HEK293T (cell line): ENCODE measurements at regions not wholly inside any gene's neighbourhood (a gene's known extent, or its start where the extent isn't known, plus 50 kb on each side); places are given as distances from the start of the nearest gene placed in this dataset.

ENCODE experiments used
- CTCF ChIA-PET: fragments of 350-600 bp; formaldehyde crosslinking; extraction: SDS; loops from one replicate; lab custom pipeline; 2021; ENCODE audit warnings: antibody characterized with exemption, inconsistent platforms; lab: Yijun Ruan, JAX
- POLR2A ChIA-PET: fragments of 350-600 bp; formaldehyde crosslinking; extraction: SDS; loops from one replicate; lab custom pipeline; 2020; ENCODE audit warnings: antibody characterized with exemption, inconsistent platforms; lab: Yijun Ruan, JAX
- DNase-seq: peaks from one replicate; pipeline ENCODE4 v3.0.0; 2012; ENCODE audit warnings: mixed read lengths; ENCODE audit errors: extremely low spot score
- ARNT ChIP-seq: fragments of 450-650 bp; IDR thresholded peaks from 2 replicates; pipeline ENCODE4 v1.6.1; 2017; ENCODE audit warnings: mild to moderate bottlenecking
- BHLHE40 ChIP-seq: fragments of 450-650 bp; IDR thresholded peaks from 2 replicates; pipeline ENCODE4 v1.6.1; 2016; ENCODE audit warnings: mild to moderate bottlenecking, moderate library complexity, borderline replicate concordance
- CTBP1 ChIP-seq: fragments of 450-650 bp; IDR thresholded peaks from 2 replicates; pipeline ENCODE4 v1.6.1; 2016; ENCODE audit warnings: borderline replicate concordance
- ELF4 ChIP-seq: fragments of 450-650 bp; IDR thresholded peaks from 2 replicates; pipeline ENCODE4 v1.6.1; 2017; ENCODE audit warnings: antibody characterized with exemption
- FOXA1 ChIP-seq: fragments of 450-650 bp; IDR thresholded peaks from 2 replicates; pipeline ENCODE4 v1.6.1; 2016; ENCODE audit warnings: mild to moderate bottlenecking
- FOXK2 ChIP-seq: fragments of 450-650 bp; IDR thresholded peaks from 2 replicates; pipeline ENCODE4 v1.6.1; 2016; ENCODE audit warnings: mild to moderate bottlenecking
- FOXM1 ChIP-seq: fragments of 450-650 bp; IDR thresholded peaks from 2 replicates; pipeline ENCODE4 v1.6.1; 2017; ENCODE audit warnings: mild to moderate bottlenecking, borderline replicate concordance
- HDGF ChIP-seq: fragments of 450-650 bp; IDR thresholded peaks from 2 replicates; pipeline ENCODE4 v1.6.1; 2017; ENCODE audit warnings: antibody characterized with exemption, borderline replicate concordance
- L3MBTL2 ChIP-seq: fragments of 450-650 bp; conservative IDR thresholded peaks from 2 replicates; pipeline ENCODE4 v1.6.1; 2016; ENCODE audit warnings: mild to moderate bottlenecking
- LEF1 ChIP-seq: fragments of 450-650 bp; IDR thresholded peaks from 2 replicates; pipeline ENCODE4 v1.6.1; 2017; ENCODE audit warnings: mild to moderate bottlenecking, borderline replicate concordance
- NFRKB ChIP-seq: fragments of 450-650 bp; IDR thresholded peaks from 2 replicates; pipeline ENCODE4 v1.6.1; 2016; ENCODE audit warnings: mild to moderate bottlenecking, moderate library complexity
- PKNOX1 ChIP-seq: fragments of 450-650 bp; IDR thresholded peaks from 2 replicates; pipeline ENCODE4 v1.6.1; 2016
- SP1 ChIP-seq: fragments of 450-650 bp; IDR thresholded peaks from 2 replicates; pipeline ENCODE4 v1.6.1; 2017
- SUZ12 ChIP-seq: fragments of 450-650 bp; IDR thresholded peaks from 2 replicates; pipeline ENCODE4 v1.6.1; 2016; ENCODE audit warnings: mild to moderate bottlenecking
- TARDBP ChIP-seq: fragments of 450-650 bp; IDR thresholded peaks from 2 replicates; pipeline ENCODE4 v1.6.1; 2016
- ZNF384 ChIP-seq: fragments of 450-650 bp; IDR thresholded peaks from 2 replicates; pipeline ENCODE4 v1.6.1; 2016

- CTCF ChIA-PET, result no interaction called here
- TF ChIP-seq BHLHE40 (no peak), L3MBTL2 (no peak), FOXM1 (no peak), TARDBP (no peak), NFRKB (no peak), FOXK2 (no peak), HDGF (no peak), ELF4 (no peak), LEF1 (no peak), ARNT (no peak), FOXA1 (no peak), CTBP1 (no peak), ZNF384 (no peak)
- POLR2A ChIA-PET, result interaction anchor here (0.6 kb wide), 1 partner anchor 8 kb away, joined by 5 read pairs; no protein-coding TSS in a partner anchor
- DNase-seq, result no peak
These were observed 204.7 kb upstream of the BLID start for GRCh38 chr11:122320671-122321070.

- TF ChIP-seq ELF4, result no peak
- no peak for TF ChIP-seq SUZ12
- no peak for TF ChIP-seq BHLHE40
- TF ChIP-seq LEF1, result no peak
- no peak for TF ChIP-seq SP1
- TF ChIP-seq FOXK2, result no peak
- no peak for TF ChIP-seq PKNOX1
- no peak for TF ChIP-seq L3MBTL2
- DNase-seq, result no peak
- POLR2A ChIA-PET, result interaction anchor here (0.6 kb wide), 1 partner anchor 7 kb away, joined by 5 read pairs; no protein-coding TSS in a partner anchor
- CTCF ChIA-PET, result no interaction called here
These were observed 203.9 kb upstream of the BLID start for GRCh38 chr11:122319691-122320620.

- DNase-seq, result no peak
- CTCF ChIA-PET, result no interaction called here
- POLR2A ChIA-PET, result no interaction called here
- TF ChIP-seq SUZ12 (no peak), PKNOX1 (no peak), ZNF384 (no peak), NFRKB (no peak), FOXK2 (no peak), BHLHE40 (no peak), TARDBP (no peak), FOXM1 (no peak), L3MBTL2 (no peak)
These were observed 203.1 kb upstream of the BLID start for GRCh38 chr11:122319085-122319484.

- CTCF ChIA-PET, result no interaction called here
- no peak for TF ChIP-seq CTBP1
- TF ChIP-seq TARDBP, result no peak
- TF ChIP-seq SUZ12, result no peak
- no peak for TF ChIP-seq PKNOX1
- TF ChIP-seq ZNF384, result no peak
- no peak for TF ChIP-seq NFRKB
- TF ChIP-seq FOXM1, result no peak
- no peak for TF ChIP-seq BHLHE40
- no peak for TF ChIP-seq FOXA1
- TF ChIP-seq LEF1, result no peak
- no peak for TF ChIP-seq SP1
- TF ChIP-seq FOXK2, result no peak
- POLR2A ChIA-PET, result no interaction called here
- DNase-seq, result no peak
These were observed 201.3 kb upstream of the BLID start for GRCh38 chr11:122317305-122317704.

- POLR2A ChIA-PET, result no interaction called here
- TF ChIP-seq BHLHE40 (no peak), LEF1 (no peak), TARDBP (no peak), ARNT (no peak), ELF4 (no peak), FOXK2 (no peak), FOXM1 (no peak), CTBP1 (no peak)
- no peak for DNase-seq
- CTCF ChIA-PET, result interaction anchor here (0.5 kb wide), 1 partner anchor 272 kb away, joined by 3 read pairs; no protein-coding TSS in a partner anchor
These were observed 197.6 kb upstream of the BLID start for GRCh38 chr11:122313581-122313980.

- TF ChIP-seq FOXM1 (no peak), LEF1 (no peak), ARNT (no peak), SUZ12 (no peak), TARDBP (no peak), L3MBTL2 (no peak), NFRKB (no peak), ELF4 (no peak), HDGF (no peak), CTBP1 (no peak), PKNOX1 (no peak), FOXA1 (no peak), ZNF384 (no peak), FOXK2 (no peak), SP1 (no peak), BHLHE40 (no peak)
- DNase-seq, result no peak
- CTCF ChIA-PET, result no interaction called here
- POLR2A ChIA-PET, result no interaction called here
These were observed 195.3 kb upstream of the BLID start for GRCh38 chr11:122311216-122311755.
